Smooth muscle cell (in vitro differentiated cells): ENCODE measurements at regions not wholly inside any gene's neighbourhood (a gene's known extent, or its start where the extent isn't known, plus 50 kb on each side); places are given as distances from the start of the nearest gene placed in this dataset.

Experiments used
- DNase-seq: peaks from one replicate; lab custom pipeline; 2025; ENCODE audit not compliant: unreplicated experiment; lab: John Stamatoyannopoulos, UW
- H2AFZ ChIP-seq: fragments of 200-600 bp; sonication (generic); 2 replicates; pipeline ENCODE4 v1.6.0; 2016; ENCODE audit warnings: antibody characterized with exemption, low read depth, mild to moderate bottlenecking
- H3F3A ChIP-seq: fragments of 200-600 bp; sonication (generic); 2 replicates; pipeline ENCODE4 v1.6.0; 2017; ENCODE audit warnings: antibody characterized with exemption, low read depth
- H3K27ac ChIP-seq: fragments of 200-600 bp; sonication (generic); 2 replicates; pipeline ENCODE4 v1.5.1; 2016; ENCODE audit warnings: low read depth, mild to moderate bottlenecking
- H3K27me3 ChIP-seq: fragments of 200-600 bp; sonication (generic); 2 replicates; pipeline ENCODE4 v1.6.1; 2016; ENCODE audit warnings: low read depth, mild to moderate bottlenecking
- H3K36me3 ChIP-seq: fragments of 200-600 bp; sonication (generic); 2 replicates; pipeline ENCODE4 v1.5.1; 2016; ENCODE audit warnings: low read depth
- H3K4me1 ChIP-seq: fragments of 200-600 bp; sonication (generic); 2 replicates; pipeline ENCODE4 v1.5.1; 2016; ENCODE audit warnings: low read depth
- H3K4me2 ChIP-seq: fragments of 200-600 bp; sonication (generic); 2 replicates; pipeline ENCODE4 v1.6.0; 2016; ENCODE audit warnings: mild to moderate bottlenecking
- H3K4me3 ChIP-seq: fragments of 200-600 bp; sonication (generic); 2 replicates; pipeline ENCODE4 v1.5.1; 2016; ENCODE audit warnings: mild to moderate bottlenecking
- H3K79me2 ChIP-seq: fragments of 200-600 bp; sonication (generic); 2 replicates; pipeline ENCODE4 v1.6.0; 2016; ENCODE audit warnings: low read depth, mild to moderate bottlenecking
- H3K9ac ChIP-seq: fragments of 200-600 bp; sonication (generic); 2 replicates; pipeline ENCODE4 v1.6.0; 2016; ENCODE audit warnings: low read depth
- H3K9me3 ChIP-seq: fragments of 200-600 bp; sonication (generic); replicated peaks from 2 replicates; pipeline ENCODE4 v1.5.1; 2016; ENCODE audit warnings: low read depth
- H4K20me1 ChIP-seq: fragments of 200-600 bp; sonication (generic); 2 replicates; pipeline ENCODE4 v1.6.0; 2016; ENCODE audit warnings: low read depth
- CTCF ChIP-seq: fragments of 200-600 bp; sonication (generic); IDR thresholded peaks from 2 replicates; pipeline ENCODE4 v1.5.1; 2017; ENCODE audit warnings: borderline replicate concordance, mild to moderate bottlenecking, antibody characterized with exemption; ENCODE audit not compliant: insufficient read depth, poor library complexity, severe bottlenecking
- WGBS: methylation state at CpG from one replicate; pipeline ENCODE4 v1.1.7; 2016; ENCODE audit warnings: low lambda C conversion rate; 5-methylcytosine and 5-hydroxymethylcytosine counted together

- no peaks in the 10 kb centered on the region for H4K20me1 ChIP-seq
- TF ChIP-seq CTCF = no peak
- no peak overlapping the region for H3K4me2 ChIP-seq
- H3K27me3 ChIP-seq = peaks cover 35% of the 10 kb centered on the region
- H3K79me2 ChIP-seq = no peaks in the 10 kb centered on the region
- H3K36me3 ChIP-seq = no peaks in the 10 kb centered on the region
- H3K27ac ChIP-seq = no peak overlapping the region
- no peak overlapping the region for H3K9ac ChIP-seq
- no peaks in the 10 kb centered on the region for H3K4me1 ChIP-seq
- no peak overlapping the region for H2AFZ ChIP-seq
- WGBS = 56% methylated on average over 3 of the region's 3 CpGs
- no peak overlapping the region for H3K4me3 ChIP-seq
- no peaks in the 10 kb centered on the region for H3K9me3 ChIP-seq
- no peak for DNase-seq
- H3F3A ChIP-seq = no peaks in the 10 kb centered on the region
Measured at GRCh38 chr9:97756991-97757390, 59.9 kb upstream of the XPA start.

GRCh38 chr9:97758334-97758916 lies 61.3 kb upstream of the XPA start:
- Histone ChIP-seq H3K79me2 (no peaks in the 10 kb centered on the region), H3K4me2 (no peak overlapping the region), H4K20me1 (no peaks in the 10 kb centered on the region), H3K4me3 (no peak overlapping the region), H3K9ac (no peak overlapping the region), H3K27ac (no peak overlapping the region), H3F3A (no peaks in the 10 kb centered on the region), H3K9me3 (no peaks in the 10 kb centered on the region), H2AFZ (no peak overlapping the region), H3K4me1 (no peaks in the 10 kb centered on the region), H3K27me3 (peaks cover 47% of the 10 kb centered on the region), H3K36me3 (no peaks in the 10 kb centered on the region)
- DNase-seq = no peak
- 79% methylated on average over 7 of the region's 7 CpGs for WGBS
- TF ChIP-seq CTCF = no peak

- H3K4me2 ChIP-seq = no peak overlapping the region
- no peaks in the 10 kb centered on the region for H3K4me1 ChIP-seq
- H3K4me3 ChIP-seq = no peak overlapping the region
- no peaks in the 10 kb centered on the region for H4K20me1 ChIP-seq
- DNase-seq = no peak
- no peak overlapping the region for H3K27ac ChIP-seq
- H3K9me3 ChIP-seq = no peaks in the 10 kb centered on the region
- H2AFZ ChIP-seq = no peak overlapping the region
- 85% methylated on average over 5 of the region's 5 CpGs for WGBS
- H3K27me3 ChIP-seq = peaks cover 51% of the 10 kb centered on the region
- no peaks in the 10 kb centered on the region for H3K36me3 ChIP-seq
- TF ChIP-seq CTCF = no peak
- no peak overlapping the region for H3K9ac ChIP-seq
- H3F3A ChIP-seq = no peaks in the 10 kb centered on the region
- no peaks in the 10 kb centered on the region for H3K79me2 ChIP-seq
Measured at GRCh38 chr9:97759581-97760288, 62.6 kb upstream of the XPA start.

- WGBS = 75% methylated on average over 8 of the region's 8 CpGs
- H3K4me1 ChIP-seq = no peaks in the 10 kb centered on the region
- H3K79me2 ChIP-seq = no peaks in the 10 kb centered on the region
- no peak for TF ChIP-seq CTCF
- H3K36me3 ChIP-seq = no peaks in the 10 kb centered on the region
- H3K4me2 ChIP-seq = no peak overlapping the region
- H3K27me3 ChIP-seq = peaks cover 51% of the 10 kb centered on the region
- no peaks in the 10 kb centered on the region for H3K9me3 ChIP-seq
- no peak for DNase-seq
- H3F3A ChIP-seq = no peaks in the 10 kb centered on the region
- H3K9ac ChIP-seq = no peak overlapping the region
- no peak overlapping the region for H3K4me3 ChIP-seq
- H2AFZ ChIP-seq = no peak overlapping the region
- no peaks in the 10 kb centered on the region for H4K20me1 ChIP-seq
- no peak overlapping the region for H3K27ac ChIP-seq
Measured at GRCh38 chr9:97761056-97761598, 64.0 kb upstream of the XPA start.
